Osteoblast (primary cell): ENCODE measurements at regions not wholly inside any gene's neighbourhood (a gene's known extent, or its start where the extent isn't known, plus 50 kb on each side); places are given as distances from the start of the nearest gene placed in this dataset.
A peak's percentile ranks its signal among the peaks of the same experiment; 100 is the strongest.
"Not testable (repeated sequence)": the region's sequence is repeated elsewhere in the genome, so short reads cannot be mapped to it uniquely, and the experiment has no call there.

Experiments used
- DNase-seq: peaks from one replicate; pipeline ENCODE4 v3.0.0; 2011; ENCODE audit warnings: low spot score, mixed read lengths; ENCODE audit not compliant: insufficient read length; ENCODE audit errors: missing footprints
- H2AFZ ChIP-seq: 2 replicates; pipeline ENCODE4 v1.6.0; 2011; ENCODE audit warnings: mild to moderate bottlenecking, low read length
- H3K27ac ChIP-seq: 2 replicates; pipeline ENCODE4 v1.5.1; 2011; ENCODE audit warnings: mild to moderate bottlenecking, low read depth, low read length, moderate library complexity
- H3K27me3 ChIP-seq: 2 replicates; pipeline ENCODE4 v1.6.0; 2012; ENCODE audit warnings: mild to moderate bottlenecking, control low read depth, inconsistent platforms, low read length, moderate library complexity; ENCODE audit not compliant: insufficient read depth
- H3K36me3 ChIP-seq: 2 replicates; pipeline ENCODE4 v1.5.1; 2011; ENCODE audit warnings: mild to moderate bottlenecking, low read length, control low read depth, moderate library complexity; ENCODE audit not compliant: insufficient read depth
- H3K4me1 ChIP-seq: 2 replicates; pipeline ENCODE4 v1.5.1; 2011; ENCODE audit warnings: mild to moderate bottlenecking, low read length, control low read depth, moderate library complexity; ENCODE audit not compliant: insufficient read depth
- H3K4me2 ChIP-seq: 2 replicates; pipeline ENCODE4 v1.6.0; 2011; ENCODE audit warnings: mild to moderate bottlenecking, low read length; ENCODE audit not compliant: insufficient read depth
- H3K4me3 ChIP-seq: fragments of 200-600 bp; sonication (generic); 3 replicates; pipeline ENCODE4 v1.5.1; 2012; ENCODE audit warnings: mild to moderate bottlenecking, low read length, inconsistent platforms; ENCODE audit not compliant: insufficient read depth
- H3K79me2 ChIP-seq: 2 replicates; pipeline ENCODE4 v1.6.0; 2012; ENCODE audit warnings: mild to moderate bottlenecking, low read length, control low read depth, inconsistent platforms; ENCODE audit not compliant: insufficient read depth
- H3K9me3 ChIP-seq: 2 replicates; pipeline ENCODE4 v1.5.1; 2011; ENCODE audit warnings: low read depth, low read length, control low read depth
- H4K20me1 ChIP-seq: 2 replicates; pipeline ENCODE4 v1.6.0; 2012; ENCODE audit warnings: mild to moderate bottlenecking, low read length, control low read depth; ENCODE audit not compliant: insufficient read depth
- TF ChIP-seq, protein P1 (sequence below): IDR thresholded peaks from 2 replicates; pipeline ENCODE4 v1.5.1; 2011; ENCODE audit warnings: mild to moderate bottlenecking, low read depth, low read length, moderate library complexity; ENCODE audit errors: extremely low read depth

DNA sequence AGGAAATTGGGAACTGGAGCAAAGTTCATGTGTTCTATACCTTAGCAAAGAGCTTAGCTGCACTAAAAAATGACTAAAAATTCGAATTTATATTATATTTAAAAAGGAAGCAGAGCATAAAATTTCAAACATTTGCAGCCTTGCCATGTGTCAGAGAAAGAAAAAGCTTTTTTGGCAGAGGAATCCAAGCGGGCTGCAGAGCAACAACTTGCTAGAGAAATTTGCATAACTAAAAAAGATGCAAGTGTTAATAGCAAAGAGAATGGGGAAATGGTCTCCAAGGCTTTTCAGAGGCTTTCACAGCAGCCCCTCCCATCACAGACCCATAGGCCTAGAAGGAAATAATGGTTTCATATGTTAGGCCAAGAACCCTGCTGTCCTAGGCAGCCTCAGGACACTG lies 1315.9 kb downstream of the DSC3 start:
- Histone ChIP-seq H3K9me3 (no peaks in the 10 kb centered on the region), H3K27me3 (no peaks in the 10 kb centered on the region), H2AFZ (no peak overlapping the region), H3K4me1 (no peaks in the 10 kb centered on the region), H3K36me3 (no peaks in the 10 kb centered on the region), H3K4me2 (no peak overlapping the region), H3K4me3 (no peak overlapping the region), H3K79me2 (no peaks in the 10 kb centered on the region), H3K27ac (no peak overlapping the region), H4K20me1 (no peaks in the 10 kb centered on the region)
- TF ChIP-seq, protein P1, sequence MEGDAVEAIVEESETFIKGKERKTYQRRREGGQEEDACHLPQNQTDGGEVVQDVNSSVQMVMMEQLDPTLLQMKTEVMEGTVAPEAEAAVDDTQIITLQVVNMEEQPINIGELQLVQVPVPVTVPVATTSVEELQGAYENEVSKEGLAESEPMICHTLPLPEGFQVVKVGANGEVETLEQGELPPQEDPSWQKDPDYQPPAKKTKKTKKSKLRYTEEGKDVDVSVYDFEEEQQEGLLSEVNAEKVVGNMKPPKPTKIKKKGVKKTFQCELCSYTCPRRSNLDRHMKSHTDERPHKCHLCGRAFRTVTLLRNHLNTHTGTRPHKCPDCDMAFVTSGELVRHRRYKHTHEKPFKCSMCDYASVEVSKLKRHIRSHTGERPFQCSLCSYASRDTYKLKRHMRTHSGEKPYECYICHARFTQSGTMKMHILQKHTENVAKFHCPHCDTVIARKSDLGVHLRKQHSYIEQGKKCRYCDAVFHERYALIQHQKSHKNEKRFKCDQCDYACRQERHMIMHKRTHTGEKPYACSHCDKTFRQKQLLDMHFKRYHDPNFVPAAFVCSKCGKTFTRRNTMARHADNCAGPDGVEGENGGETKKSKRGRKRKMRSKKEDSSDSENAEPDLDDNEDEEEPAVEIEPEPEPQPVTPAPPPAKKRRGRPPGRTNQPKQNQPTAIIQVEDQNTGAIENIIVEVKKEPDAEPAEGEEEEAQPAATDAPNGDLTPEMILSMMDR = no peak
- no peak for DNase-seq

DNA sequence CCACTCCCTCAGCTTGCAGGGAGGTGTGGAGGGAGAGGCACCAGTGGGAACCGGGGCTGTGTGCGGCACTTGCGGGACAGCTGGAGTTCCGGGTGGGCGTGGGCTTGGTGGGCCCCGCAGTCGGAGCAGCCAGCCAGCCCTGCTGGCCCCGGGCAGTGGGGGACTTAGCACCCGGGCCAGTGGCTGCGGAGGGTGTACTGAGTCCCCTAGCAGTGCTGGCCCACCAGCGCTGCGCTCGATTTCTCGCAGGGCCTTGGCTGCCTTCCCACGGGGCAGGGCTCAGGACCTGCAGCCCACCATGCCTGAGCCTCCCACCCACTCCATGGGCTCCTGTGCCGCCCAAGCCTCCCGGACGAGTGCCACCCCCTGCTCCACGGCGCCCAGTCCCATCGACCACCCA lies 1319.1 kb downstream of the DSC3 start:
- not testable (repeated sequence) for DNase-seq, H3K27ac ChIP-seq, H3K79me2 ChIP-seq, H3K27me3 ChIP-seq, H3K4me1 ChIP-seq, H2AFZ ChIP-seq, H3K36me3 ChIP-seq, H3K9me3 ChIP-seq, H4K20me1 ChIP-seq, H3K4me3 ChIP-seq, H3K4me2 ChIP-seq

DNA sequence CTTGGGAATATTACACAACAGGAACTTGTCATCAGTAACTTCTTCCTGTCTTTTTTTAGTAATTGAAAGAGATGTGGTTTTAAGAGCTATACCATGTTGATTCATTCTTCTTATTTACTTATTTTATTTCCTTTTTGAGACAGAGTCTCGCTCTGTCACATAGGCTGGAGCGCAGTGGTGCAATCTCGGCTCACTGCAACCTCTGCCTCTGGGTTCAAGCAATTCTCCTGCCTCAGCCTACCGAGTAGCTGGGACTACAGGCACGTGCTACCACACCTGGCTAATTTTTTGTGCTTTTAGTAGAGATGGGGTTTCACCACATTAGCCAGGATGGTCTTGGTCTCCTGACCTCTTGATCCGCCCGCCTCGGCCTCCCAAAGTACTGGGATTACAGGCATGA lies 1326.6 kb downstream of the DSC3 start:
- H3K4me1 ChIP-seq, H4K20me1 ChIP-seq, H2AFZ ChIP-seq, H3K4me3 ChIP-seq, DNase-seq, H3K4me2 ChIP-seq, H3K36me3 ChIP-seq, H3K79me2 ChIP-seq, H3K9me3 ChIP-seq, H3K27ac ChIP-seq, H3K27me3 ChIP-seq: not testable (repeated sequence)

DNA sequence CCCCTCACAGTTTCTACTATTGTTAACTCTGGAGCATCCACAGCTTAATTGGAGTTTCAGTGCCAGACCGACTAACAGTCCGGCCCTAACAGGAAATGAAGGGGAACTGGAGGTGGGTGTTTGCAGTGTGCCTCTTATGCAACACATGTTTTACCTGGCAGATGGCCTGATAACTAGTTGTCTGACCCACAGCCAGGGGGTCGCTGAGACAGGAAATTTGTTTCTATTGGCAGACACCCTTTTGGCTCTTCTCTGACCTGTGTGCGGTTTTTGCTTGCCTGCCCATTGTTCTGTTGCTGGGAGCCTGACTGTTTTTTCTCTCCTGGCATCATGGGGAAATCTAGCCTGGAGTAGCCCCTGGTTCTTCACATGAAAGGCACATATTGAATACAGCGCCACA lies 1329.8 kb downstream of the DSC3 start:
- Histone ChIP-seq H3K27ac (no peak overlapping the region), H2AFZ (peak overlapping the region; percentile 46)

DNA sequence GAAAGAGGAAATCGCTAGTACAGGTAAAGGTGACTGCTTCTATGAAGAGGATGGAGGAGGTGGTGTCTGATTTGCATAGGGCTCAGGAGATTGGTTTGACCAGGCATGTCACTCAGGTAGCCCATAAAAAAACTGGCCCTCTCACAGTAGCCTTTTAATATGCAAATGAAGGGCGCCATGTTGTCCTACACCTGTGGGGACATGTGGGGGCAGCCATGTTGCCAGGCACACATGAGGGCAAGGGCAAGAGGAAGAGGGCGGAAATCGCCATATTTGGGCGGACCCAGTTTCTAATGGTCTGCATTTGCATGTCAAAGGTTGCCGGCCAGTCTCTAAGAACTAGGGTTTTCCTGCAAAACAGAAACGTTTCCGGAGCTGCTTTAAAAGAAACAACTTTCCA lies 1330.6 kb downstream of the DSC3 start:
- no peak overlapping the region for H3K27ac ChIP-seq
- H4K20me1 ChIP-seq = no peaks in the 10 kb centered on the region
- H3K9me3 ChIP-seq = no peaks in the 10 kb centered on the region
- H3K79me2 ChIP-seq = no peaks in the 10 kb centered on the region
- no peak overlapping the region for H3K4me3 ChIP-seq
- H3K4me2 ChIP-seq = no peak overlapping the region
- H3K4me1 ChIP-seq = no peaks in the 10 kb centered on the region
- H3K36me3 ChIP-seq = no peaks in the 10 kb centered on the region
- H3K27me3 ChIP-seq = no peaks in the 10 kb centered on the region
- no peak overlapping the region for H2AFZ ChIP-seq
- TF ChIP-seq, protein P1 = no peak
- no peak for DNase-seq

More for the DNA sequence above, 1329.8 kb downstream of the DSC3 start:
- H3K4me1 ChIP-seq = no peaks in the 10 kb centered on the region
- H3K79me2 ChIP-seq = no peaks in the 10 kb centered on the region
- H3K4me2 ChIP-seq = peak overlapping the region; percentile 21
- H3K4me3 ChIP-seq = no peak overlapping the region
- no peaks in the 10 kb centered on the region for H4K20me1 ChIP-seq
- DNase-seq = no peak
- no peaks in the 10 kb centered on the region for H3K36me3 ChIP-seq
- TF ChIP-seq, protein P1 = no peak
- no peaks in the 10 kb centered on the region for H3K27me3 ChIP-seq
- H3K9me3 ChIP-seq = no peaks in the 10 kb centered on the region
